ENCODE measurements at regions not wholly inside any gene's neighbourhood (a gene's known extent, or its start where the extent isn't known, plus 50 kb on each side); places are given as distances from the start of the nearest gene placed in this dataset.

DNA sequence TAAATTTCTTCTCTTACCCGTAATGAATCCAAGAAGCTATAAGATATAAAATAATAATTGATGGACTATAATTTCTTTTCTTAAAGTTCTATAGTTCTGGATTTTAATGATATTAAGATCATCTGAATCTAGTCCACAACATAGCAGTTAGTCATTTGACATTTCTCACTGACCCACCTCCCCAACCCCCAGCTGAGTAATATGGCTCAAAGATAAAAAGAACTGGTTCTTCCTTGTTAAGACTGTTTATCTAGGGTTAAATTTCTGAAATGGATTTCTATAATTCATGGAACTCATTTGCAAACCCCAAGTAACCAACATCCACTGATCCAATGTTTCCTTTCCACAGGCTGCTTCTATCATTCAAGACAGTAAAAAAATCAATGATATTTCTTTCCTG, 133.9 kb upstream of the SOX9 start:
- H3K9me3 ChIP-seq (ENCODE audit: control insufficient read depth in 2 of 3, insufficient read depth in 1 of 3, low read length in 3 of 3) = no peaks in the 10 kb centered on the region
- DNase-seq = no peak
- no peak overlapping the region for H3K27ac ChIP-seq (ENCODE audit: low read depth in 2 of 2, low read length in 2 of 2)
- H3K4me3 ChIP-seq (ENCODE audit: low read length in 3 of 3) = no peak overlapping the region
- no peak overlapping the region for H3K9ac ChIP-seq (ENCODE audit: low read length in 3 of 3)
- H3K4me1 ChIP-seq (ENCODE audit: control insufficient read depth in 2 of 3, insufficient read depth in 2 of 3, low read depth in 1 of 3, low read length in 3 of 3) = no peaks in the 10 kb centered on the region
- intact Hi-C loops (cut with DNase I) = no loop called here
- no peak for TF ChIP-seq CTCF (IDR thresholded peaks at IDR 0.05; ENCODE audit: borderline replicate concordance, extremely low read depth, insufficient read depth)
- H3K27me3 ChIP-seq (ENCODE audit: control insufficient read depth, insufficient read depth, low read length) = no peaks in the 10 kb centered on the region
- FAIRE-seq = no peak
- H3K36me3 ChIP-seq (ENCODE audit: control insufficient read depth in 2 of 3, insufficient read depth in 3 of 3, low read length in 3 of 3) = no peaks in the 10 kb centered on the region

DNA sequence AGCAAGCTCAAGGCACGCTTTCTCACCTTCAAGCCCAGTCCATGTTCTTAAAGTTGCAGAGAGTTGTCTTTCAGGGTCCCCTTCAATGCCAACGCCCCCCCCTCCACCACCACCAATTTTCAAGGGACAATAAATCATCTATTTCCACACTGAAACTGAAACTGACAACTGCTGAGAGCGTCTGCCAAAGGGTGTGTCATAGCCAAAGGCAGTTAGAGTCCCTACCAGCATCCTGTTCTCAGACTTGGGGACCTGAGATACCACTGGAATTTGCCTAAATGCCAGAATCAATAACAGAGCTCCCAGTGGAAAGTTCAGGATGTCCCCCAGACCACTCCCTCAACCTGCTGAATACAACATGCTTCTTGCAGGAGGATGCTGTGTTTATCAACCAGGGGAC, 133.2 kb upstream of the SOX9 start:
- Histone ChIP-seq H3K9me3 (ENCODE audit: control insufficient read depth in 2 of 3, insufficient read depth in 1 of 3, low read length in 3 of 3) (no peaks in the 10 kb centered on the region), H3K4me3 (ENCODE audit: low read length in 3 of 3) (no peak overlapping the region), H3K36me3 (ENCODE audit: control insufficient read depth in 2 of 3, insufficient read depth in 3 of 3, low read length in 3 of 3) (no peaks in the 10 kb centered on the region), H3K4me1 (ENCODE audit: control insufficient read depth in 2 of 3, insufficient read depth in 2 of 3, low read depth in 1 of 3, low read length in 3 of 3) (no peaks in the 10 kb centered on the region), H3K27ac (ENCODE audit: low read depth in 2 of 2, low read length in 2 of 2) (no peak overlapping the region), H3K27me3 (ENCODE audit: control insufficient read depth, insufficient read depth, low read length) (no peaks in the 10 kb centered on the region), H3K9ac (ENCODE audit: low read length in 3 of 3) (no peak overlapping the region)
- intact Hi-C loops (cut with DNase I) = no loop called here
- DNase-seq = no peak
- no peak for TF ChIP-seq CTCF (IDR thresholded peaks at IDR 0.05; ENCODE audit: borderline replicate concordance, extremely low read depth, insufficient read depth)
- FAIRE-seq = no peak

DNA sequence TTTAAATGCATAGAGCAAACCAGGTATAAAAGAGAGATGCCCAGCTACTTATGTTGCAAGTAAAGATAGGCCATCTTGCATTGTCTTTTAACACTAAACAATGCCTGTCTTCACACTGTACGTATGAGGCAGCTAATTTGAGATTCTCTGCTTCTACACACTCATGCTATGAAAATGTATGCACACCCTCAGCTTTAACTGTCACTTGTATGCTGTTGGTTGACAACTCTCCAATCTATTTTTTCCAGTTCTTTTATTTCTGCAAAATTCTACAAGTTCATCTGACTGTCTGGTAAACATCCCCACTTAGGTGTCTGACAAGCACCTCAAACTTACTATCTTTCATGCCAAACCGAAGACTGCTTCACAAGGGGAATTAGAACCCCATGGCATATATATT, 131.7 kb upstream of the SOX9 start:
- H3K9me3 ChIP-seq (ENCODE audit: control insufficient read depth in 2 of 3, insufficient read depth in 1 of 3, low read length in 3 of 3) = no peaks in the 10 kb centered on the region
- TF ChIP-seq CTCF (IDR thresholded peaks at IDR 0.05; ENCODE audit: borderline replicate concordance, extremely low read depth, insufficient read depth) = no peak
- no peaks in the 10 kb centered on the region for H3K36me3 ChIP-seq (ENCODE audit: control insufficient read depth in 2 of 3, insufficient read depth in 3 of 3, low read length in 3 of 3)
- H3K4me3 ChIP-seq (ENCODE audit: low read length in 3 of 3) = no peak overlapping the region
- H3K27me3 ChIP-seq (ENCODE audit: control insufficient read depth, insufficient read depth, low read length) = no peaks in the 10 kb centered on the region
- no peak for DNase-seq
- no peak overlapping the region for H3K9ac ChIP-seq (ENCODE audit: low read length in 3 of 3)
- H3K27ac ChIP-seq (ENCODE audit: low read depth in 2 of 2, low read length in 2 of 2) = no peak overlapping the region
- H3K4me1 ChIP-seq (ENCODE audit: control insufficient read depth in 2 of 3, insufficient read depth in 2 of 3, low read depth in 1 of 3, low read length in 3 of 3) = no peaks in the 10 kb centered on the region
- no peak for FAIRE-seq
- intact Hi-C loops (cut with DNase I) = no loop called here

GRCh38 chr17:71993363-71993762, 127.5 kb upstream of the SOX9 start:
- TF ChIP-seq CTCF (IDR thresholded peaks at IDR 0.05; ENCODE audit: borderline replicate concordance, extremely low read depth, insufficient read depth) = no peak
- intact Hi-C loops (cut with DNase I) = no loop called here
- no peak overlapping the region for H3K4me3 ChIP-seq (ENCODE audit: low read length in 3 of 3)
- H3K9me3 ChIP-seq (ENCODE audit: control insufficient read depth in 2 of 3, insufficient read depth in 1 of 3, low read length in 3 of 3) = no peaks in the 10 kb centered on the region
- no peak overlapping the region for H3K27ac ChIP-seq (ENCODE audit: low read depth in 2 of 2, low read length in 2 of 2)
- no peaks in the 10 kb centered on the region for H3K36me3 ChIP-seq (ENCODE audit: control insufficient read depth in 2 of 3, insufficient read depth in 3 of 3, low read length in 3 of 3)
- no peak for FAIRE-seq
- H3K27me3 ChIP-seq (ENCODE audit: control insufficient read depth, insufficient read depth, low read length) = no peaks in the 10 kb centered on the region
- H3K9ac ChIP-seq (ENCODE audit: low read length in 3 of 3) = no peak overlapping the region
- no peaks in the 10 kb centered on the region for H3K4me1 ChIP-seq (ENCODE audit: control insufficient read depth in 2 of 3, insufficient read depth in 2 of 3, low read depth in 1 of 3, low read length in 3 of 3)
- no peak for DNase-seq

Data from kidney (tissue), 13 donors.